ENCODE measurements at regions not wholly inside any gene's neighbourhood (a gene's known extent, or its start where the extent isn't known, plus 50 kb on each side); places are given as distances from the start of the nearest gene placed in this dataset.

DNA sequence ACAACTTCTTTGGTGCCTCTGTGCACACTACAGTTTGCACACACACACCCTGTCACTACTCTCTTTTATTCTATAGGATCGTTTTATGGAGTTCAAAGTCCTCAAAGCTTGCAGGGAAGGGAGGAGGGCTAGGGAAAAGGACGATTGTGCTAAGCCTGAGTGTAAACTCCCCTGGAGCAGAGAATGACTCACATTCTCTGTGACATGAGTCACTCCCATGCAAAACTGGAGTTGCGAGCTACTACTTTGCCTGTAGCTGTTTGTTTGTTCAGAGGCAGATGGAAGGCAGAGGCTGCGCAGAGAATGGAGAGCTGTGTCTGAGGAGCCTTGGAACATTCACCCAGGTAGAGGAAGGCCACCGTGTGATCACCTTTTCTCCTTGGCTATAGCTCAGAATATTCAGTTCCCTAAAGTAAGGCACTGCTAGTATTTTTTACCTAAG is 80.5 kb upstream of the MBNL2 start (continued):
- TF ChIP-seq RERE (CRISPR knock-in tag; IDR thresholded peaks at IDR 0.05; ENCODE audit: low read depth) (0 out of 2 replicates have a peak, but pooled peaks have one; percentile 20), CCAR2 (optimal IDR thresholded peaks at IDR 0.05; ENCODE audit: low read depth, low read length) (no peak), FOSL2 (CRISPR knock-in tag; IDR thresholded peaks at IDR 0.05) (peak; percentile 100), ZNF549 (CRISPR knock-in tag; IDR thresholded peaks at IDR 0.05) (no peak), ZFP90 (CRISPR knock-in tag; IDR thresholded peaks at IDR 0.05; ENCODE audit: borderline replicate concordance) (peak; percentile 78), ZFP37 (CRISPR knock-in tag; IDR thresholded peaks at IDR 0.05; ENCODE audit: borderline replicate concordance) (no peak), ZSCAN9 (CRISPR knock-in tag; IDR thresholded peaks at IDR 0.05; ENCODE audit: borderline replicate concordance) (peak; percentile 23; the same call in 1 of the 2 replicates), CEBPG (CRISPR knock-in tag; IDR thresholded peaks at IDR 0.05) (peak; percentile 53), ZNF609 (CRISPR knock-in tag; IDR thresholded peaks at IDR 0.05; ENCODE audit: borderline replicate concordance) (peak; percentile 46; the same call in 1 of the 2 replicates), SMARCE1 (IDR thresholded peaks at IDR 0.05; ENCODE audit: borderline replicate concordance) (0 out of 2 replicates have a peak, but pooled peaks have one; percentile 38), SMARCC2 (IDR thresholded peaks at IDR 0.05) (peak; percentile 45; the same call in 1 of the 2 replicates)
- TF ChIP-seq, protein P1, sequence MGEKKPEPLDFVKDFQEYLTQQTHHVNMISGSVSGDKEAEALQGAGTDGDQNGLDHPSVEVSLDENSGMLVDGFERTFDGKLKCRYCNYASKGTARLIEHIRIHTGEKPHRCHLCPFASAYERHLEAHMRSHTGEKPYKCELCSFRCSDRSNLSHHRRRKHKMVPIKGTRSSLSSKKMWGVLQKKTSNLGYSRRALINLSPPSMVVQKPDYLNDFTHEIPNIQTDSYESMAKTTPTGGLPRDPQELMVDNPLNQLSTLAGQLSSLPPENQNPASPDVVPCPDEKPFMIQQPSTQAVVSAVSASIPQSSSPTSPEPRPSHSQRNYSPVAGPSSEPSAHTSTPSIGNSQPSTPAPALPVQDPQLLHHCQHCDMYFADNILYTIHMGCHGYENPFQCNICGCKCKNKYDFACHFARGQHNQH (CRISPR knock-in tag; IDR thresholded peaks at IDR 0.05), result peak; percentile 78
- TF ChIP-seq, protein P2, sequence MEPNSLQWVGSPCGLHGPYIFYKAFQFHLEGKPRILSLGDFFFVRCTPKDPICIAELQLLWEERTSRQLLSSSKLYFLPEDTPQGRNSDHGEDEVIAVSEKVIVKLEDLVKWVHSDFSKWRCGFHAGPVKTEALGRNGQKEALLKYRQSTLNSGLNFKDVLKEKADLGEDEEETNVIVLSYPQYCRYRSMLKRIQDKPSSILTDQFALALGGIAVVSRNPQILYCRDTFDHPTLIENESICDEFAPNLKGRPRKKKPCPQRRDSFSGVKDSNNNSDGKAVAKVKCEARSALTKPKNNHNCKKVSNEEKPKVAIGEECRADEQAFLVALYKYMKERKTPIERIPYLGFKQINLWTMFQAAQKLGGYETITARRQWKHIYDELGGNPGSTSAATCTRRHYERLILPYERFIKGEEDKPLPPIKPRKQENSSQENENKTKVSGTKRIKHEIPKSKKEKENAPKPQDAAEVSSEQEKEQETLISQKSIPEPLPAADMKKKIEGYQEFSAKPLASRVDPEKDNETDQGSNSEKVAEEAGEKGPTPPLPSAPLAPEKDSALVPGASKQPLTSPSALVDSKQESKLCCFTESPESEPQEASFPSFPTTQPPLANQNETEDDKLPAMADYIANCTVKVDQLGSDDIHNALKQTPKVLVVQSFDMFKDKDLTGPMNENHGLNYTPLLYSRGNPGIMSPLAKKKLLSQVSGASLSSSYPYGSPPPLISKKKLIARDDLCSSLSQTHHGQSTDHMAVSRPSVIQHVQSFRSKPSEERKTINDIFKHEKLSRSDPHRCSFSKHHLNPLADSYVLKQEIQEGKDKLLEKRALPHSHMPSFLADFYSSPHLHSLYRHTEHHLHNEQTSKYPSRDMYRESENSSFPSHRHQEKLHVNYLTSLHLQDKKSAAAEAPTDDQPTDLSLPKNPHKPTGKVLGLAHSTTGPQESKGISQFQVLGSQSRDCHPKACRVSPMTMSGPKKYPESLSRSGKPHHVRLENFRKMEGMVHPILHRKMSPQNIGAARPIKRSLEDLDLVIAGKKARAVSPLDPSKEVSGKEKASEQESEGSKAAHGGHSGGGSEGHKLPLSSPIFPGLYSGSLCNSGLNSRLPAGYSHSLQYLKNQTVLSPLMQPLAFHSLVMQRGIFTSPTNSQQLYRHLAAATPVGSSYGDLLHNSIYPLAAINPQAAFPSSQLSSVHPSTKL (CRISPR knock-in tag; IDR thresholded peaks at IDR 0.05), result peak; percentile 93
